PC-9 (cell line): ENCODE measurements at regions not wholly inside any gene's neighbourhood (a gene's known extent, or its start where the extent isn't known, plus 50 kb on each side); places are given as distances from the start of the nearest gene placed in this dataset.

Experiments used
- BruUV-seq: library from RNA; stranded (reverse); fragments of 400-500 nt; replicated peaks from 2 replicates; lab custom pipeline; 2021; lab: Mats Ljungman, UMichigan
- CTCF ChIA-PET: fragments of 300-600 bp; sonication (Branson Sonifier 250); formaldehyde crosslinking; loops from one replicate; lab custom pipeline; 2022; ENCODE audit warnings: antibody characterized with exemption; lab: Charles Lee
- POLR2A ChIA-PET: fragments of 300-600 bp; sonication (Branson Sonifier 250); formaldehyde crosslinking; loops from one replicate; lab custom pipeline; 2022; ENCODE audit warnings: antibody characterized with exemption; ENCODE audit not compliant: unreplicated experiment; lab: Charles Lee
- DNase-seq, 2 experiments: peaks; one replicate each; pipeline versions ENCODE4 v3.0.0 to v3.0.0-alpha.2; 2015 to 2022; ENCODE audit warnings: mixed read lengths in 1 of 2
- H2AFZ ChIP-seq: fragments of 200-600 bp; sonication (generic); 2 replicates; pipeline ENCODE4 v1.8.1; 2017; ENCODE audit warnings: antibody characterized with exemption
- H3F3A ChIP-seq: fragments of 200-600 bp; sonication (generic); 2 replicates; pipeline ENCODE4 v1.8.1; 2017; ENCODE audit warnings: antibody characterized with exemption, mild to moderate bottlenecking, low read depth; ENCODE audit not compliant: insufficient read depth
- H3K27ac ChIP-seq: fragments of 200-600 bp; sonication (generic); 2 replicates; pipeline ENCODE4 v1.6.1; 2016; ENCODE audit warnings: mixed run types
- H3K27me3 ChIP-seq: fragments of 200-600 bp; sonication (generic); 2 replicates; pipeline ENCODE4 v1.6.1; 2016; ENCODE audit warnings: low read depth, mixed run types; ENCODE audit not compliant: insufficient read depth
- H3K36me3 ChIP-seq: fragments of 200-600 bp; sonication (generic); 2 replicates; pipeline ENCODE4 v1.6.1; 2016; ENCODE audit warnings: low read depth, mixed run types
- H3K4me1 ChIP-seq: fragments of 200-600 bp; sonication (generic); replicated peaks from 2 replicates; pipeline ENCODE4 v1.6.1; 2016; ENCODE audit warnings: mixed run types; ENCODE audit not compliant: insufficient read depth
- H3K4me2 ChIP-seq: fragments of 200-600 bp; sonication (generic); 2 replicates; pipeline ENCODE4 v1.6.1; 2017; ENCODE audit warnings: mixed run types
- H3K4me3 ChIP-seq: fragments of 200-600 bp; sonication (generic); 2 replicates; pipeline ENCODE4 v1.6.1; 2016; ENCODE audit warnings: mixed run types
- H3K79me2 ChIP-seq: fragments of 200-600 bp; sonication (generic); 2 replicates; pipeline ENCODE4 v1.6.1; 2017; ENCODE audit warnings: low read depth, mixed run types
- H3K9me2 ChIP-seq: fragments of 200-600 bp; sonication (generic); 2 replicates; pipeline ENCODE4 v1.8.1; 2017; ENCODE audit warnings: mild to moderate bottlenecking; ENCODE audit not compliant: insufficient read depth
- H3K9me3 ChIP-seq: fragments of 200-600 bp; sonication (generic); 2 replicates; pipeline ENCODE4 v1.8.1; 2016; ENCODE audit warnings: low read depth; ENCODE audit not compliant: insufficient read depth
- H4K20me1 ChIP-seq: fragments of 200-600 bp; sonication (generic); 2 replicates; pipeline ENCODE4 v1.8.1; 2017; ENCODE audit not compliant: insufficient read depth
- EZH2 ChIP-seq: fragments of 200-600 bp; sonication (generic); IDR thresholded peaks from 2 replicates; pipeline ENCODE4 v1.8.0; 2017; ENCODE audit warnings: antibody characterized with exemption, low read depth
- intact Hi-C: fragments of 100-400 bp; cut with micrococcal nuclease; formaldehyde crosslinking; loops from one replicate; pipeline ENCODE4 v1.10.0; 2022; ENCODE audit not compliant: unreplicated experiment
- TF ChIP-seq, protein P1 (sequence below): fragments of 200-600 bp; sonication (generic); conservative IDR thresholded peaks from 2 replicates; pipeline ENCODE4 v1.6.1; 2017; ENCODE audit warnings: mixed run types, antibody characterized with exemption, mild to moderate bottlenecking, moderate library complexity

DNA sequence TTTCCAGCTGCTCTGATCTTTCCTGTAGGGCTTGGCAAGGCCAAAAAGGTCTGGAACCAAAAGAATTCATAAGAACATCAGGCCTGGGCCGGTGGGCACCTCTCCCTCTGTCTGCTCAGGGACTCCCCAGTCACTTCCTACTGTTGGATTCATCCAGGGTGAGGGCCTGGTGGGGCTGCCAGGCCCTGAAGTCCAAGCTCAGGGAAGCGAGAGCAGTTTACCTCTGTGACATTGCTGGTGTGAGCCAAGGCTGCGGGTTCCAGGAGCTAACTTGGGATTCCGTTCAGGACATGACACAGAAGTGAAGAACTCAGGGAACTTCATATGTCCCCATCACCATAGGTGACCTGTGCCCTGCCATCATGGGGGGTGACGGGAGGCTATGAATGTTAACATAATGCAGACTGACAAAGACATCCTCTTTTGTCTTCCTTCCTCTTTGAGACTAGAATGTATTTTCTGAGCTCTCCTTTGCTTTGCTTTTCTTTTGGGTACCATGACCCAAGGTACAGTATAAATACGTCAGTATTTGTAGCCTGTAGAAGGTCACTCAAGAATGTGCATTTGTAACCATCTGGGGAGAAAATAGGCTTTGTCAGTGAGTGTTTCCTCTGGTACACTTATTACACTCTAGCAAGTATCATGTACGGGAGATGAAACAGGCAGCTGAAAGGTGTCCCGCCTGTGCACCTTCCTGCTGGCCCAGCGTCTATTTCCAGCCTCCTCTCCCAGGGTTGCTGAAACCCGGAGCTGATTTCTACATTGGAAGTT, 130.5 kb upstream of the SLC1A4 start:
- Histone ChIP-seq H3K4me2 (peak overlapping the region; percentile 71), H4K20me1 (no peaks in the 10 kb centered on the region), H3F3A (peaks cover 34% of the 10 kb centered on the region), H3K79me2 (no peaks in the 10 kb centered on the region), H3K4me1 (peaks cover 53% of the 10 kb centered on the region), H3K4me3 (peak overlapping the region; percentile 49; the same call in 1 of the 2 replicates), H3K9me2 (no peaks in the 10 kb centered on the region), H2AFZ (peak overlapping the region; percentile 74; the same call in 1 of the 2 replicates), H3K9me3 (no peaks in the 10 kb centered on the region), H3K36me3 (no peaks in the 10 kb centered on the region), H3K27me3 (no peaks in the 10 kb centered on the region), H3K27ac (peak overlapping the region; percentile 86)
- CTCF ChIA-PET = interaction anchor here (0.6 to 1.3 kb wide), 4 partner anchors 8 to 272 kb away, joined by 4 to 7 read pairs (median 4); no protein-coding TSS in a partner anchor
- TF ChIP-seq EZH2 = no peak
- TF ChIP-seq, protein P1, sequence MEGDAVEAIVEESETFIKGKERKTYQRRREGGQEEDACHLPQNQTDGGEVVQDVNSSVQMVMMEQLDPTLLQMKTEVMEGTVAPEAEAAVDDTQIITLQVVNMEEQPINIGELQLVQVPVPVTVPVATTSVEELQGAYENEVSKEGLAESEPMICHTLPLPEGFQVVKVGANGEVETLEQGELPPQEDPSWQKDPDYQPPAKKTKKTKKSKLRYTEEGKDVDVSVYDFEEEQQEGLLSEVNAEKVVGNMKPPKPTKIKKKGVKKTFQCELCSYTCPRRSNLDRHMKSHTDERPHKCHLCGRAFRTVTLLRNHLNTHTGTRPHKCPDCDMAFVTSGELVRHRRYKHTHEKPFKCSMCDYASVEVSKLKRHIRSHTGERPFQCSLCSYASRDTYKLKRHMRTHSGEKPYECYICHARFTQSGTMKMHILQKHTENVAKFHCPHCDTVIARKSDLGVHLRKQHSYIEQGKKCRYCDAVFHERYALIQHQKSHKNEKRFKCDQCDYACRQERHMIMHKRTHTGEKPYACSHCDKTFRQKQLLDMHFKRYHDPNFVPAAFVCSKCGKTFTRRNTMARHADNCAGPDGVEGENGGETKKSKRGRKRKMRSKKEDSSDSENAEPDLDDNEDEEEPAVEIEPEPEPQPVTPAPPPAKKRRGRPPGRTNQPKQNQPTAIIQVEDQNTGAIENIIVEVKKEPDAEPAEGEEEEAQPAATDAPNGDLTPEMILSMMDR = no peak
- no TSS peak for BruUV-seq
- POLR2A ChIA-PET = interaction anchor here (0.6 to 1.8 kb wide), 7 partner anchors 20 to 209 kb away, joined by 3 to 38 read pairs (median 6); no protein-coding TSS in a partner anchor
- no peak for DNase-seq
- intact Hi-C loops = loop anchor here (1.0 to 2.0 kb wide), 3 partner anchors 20 to 107 kb away; no protein-coding TSS in a partner anchor

DNA sequence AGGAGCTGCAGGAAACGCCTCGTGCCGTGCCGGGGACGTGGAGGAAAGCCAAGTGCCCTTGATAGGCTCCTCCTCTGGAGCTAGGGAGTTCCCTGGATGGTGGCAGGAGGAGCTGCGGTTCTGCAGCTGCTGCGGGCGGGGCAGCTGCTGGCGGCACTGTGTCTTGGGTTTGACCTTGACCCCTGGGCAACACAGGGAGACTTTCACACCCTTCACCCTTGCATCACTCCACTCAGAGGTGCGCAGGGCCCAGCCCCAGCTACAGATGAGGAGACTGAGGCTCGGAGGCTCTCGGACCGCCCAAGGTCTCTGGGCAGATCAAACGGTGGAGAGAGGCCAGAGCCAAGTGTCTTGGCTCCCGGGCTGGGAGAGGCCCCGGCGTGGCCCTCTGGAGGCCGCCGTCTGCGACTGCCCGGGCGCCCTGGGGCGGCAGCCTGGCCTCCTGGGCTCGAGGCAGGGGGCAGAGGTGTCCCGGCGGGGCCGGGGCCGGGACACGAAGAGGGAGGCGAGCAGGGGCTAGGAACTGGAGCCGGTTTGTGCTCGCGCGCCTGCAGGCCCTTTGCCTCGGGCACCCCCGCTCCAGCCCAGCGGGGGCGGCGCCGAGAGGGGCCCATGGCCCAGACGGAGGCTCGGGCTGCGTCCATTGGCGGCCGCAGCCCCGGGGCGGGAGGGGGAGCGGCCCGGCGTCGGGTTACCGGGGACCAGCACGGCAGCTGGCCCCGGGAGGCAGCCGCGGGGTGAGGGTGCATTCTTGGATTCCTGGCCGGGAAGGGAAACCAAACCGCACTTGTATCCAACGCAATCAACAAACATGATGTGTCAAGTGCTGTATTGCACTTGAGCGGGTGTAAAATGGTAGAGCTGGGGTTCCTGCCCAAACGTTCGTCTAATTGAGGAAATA, 129.6 kb upstream of the SLC1A4 start:
- no peaks in the 10 kb centered on the region for H4K20me1 ChIP-seq
- no peaks in the 10 kb centered on the region for H3K27me3 ChIP-seq
- no peaks in the 10 kb centered on the region for H3K36me3 ChIP-seq
- DNase-seq = peak; percentile 91 to 94
- intact Hi-C loops = loop anchor here (1.0 to 2.0 kb wide), 3 partner anchors 21 to 108 kb away; no protein-coding TSS in a partner anchor
- ChIA-PET CTCF (interaction anchor here (0.6 to 1.3 kb wide), 6 partner anchors 9 to 497 kb away, joined by 3 to 7 read pairs (median 4); no protein-coding TSS in a partner anchor), POLR2A (interaction anchor here (0.5 to 1.8 kb wide), 12 partner anchors 21 to 507 kb away, joined by 3 to 38 read pairs (median 6); partner anchors contain the start of gene SERTAD2)
- H3K9me3 ChIP-seq = no peaks in the 10 kb centered on the region
- BruUV-seq = TSS peak; percentile 85
- H3K4me2 ChIP-seq = peak overlapping the region; percentile 71
- TF ChIP-seq, protein P1 = no peak; the same call in 1 of the 2 replicates
- TF ChIP-seq EZH2 = no peak
- H3K79me2 ChIP-seq = no peaks in the 10 kb centered on the region
- peak overlapping the region; percentile 74 for H2AFZ ChIP-seq
- H3K4me3 ChIP-seq = peak overlapping the region; percentile 49
- H3K9me2 ChIP-seq = no peaks in the 10 kb centered on the region
- H3K27ac ChIP-seq = peak overlapping the region; percentile 86
- peaks cover 34% of the 10 kb centered on the region for H3F3A ChIP-seq
- H3K4me1 ChIP-seq = peaks cover 62% of the 10 kb centered on the region
